G401.6 (cell line): ENCODE measurements at regions not wholly inside any gene's neighbourhood (a gene's known extent, or its start where the extent isn't known, plus 50 kb on each side); places are given as distances from the start of the nearest gene placed in this dataset.

ENCODE experiments used
- FAIRE-seq: peaks from 2 replicates; lab custom pipeline; 2012; peaks lifted over from hg19 to GRCh38; lab: Jason Lieb, UNC

DNA sequence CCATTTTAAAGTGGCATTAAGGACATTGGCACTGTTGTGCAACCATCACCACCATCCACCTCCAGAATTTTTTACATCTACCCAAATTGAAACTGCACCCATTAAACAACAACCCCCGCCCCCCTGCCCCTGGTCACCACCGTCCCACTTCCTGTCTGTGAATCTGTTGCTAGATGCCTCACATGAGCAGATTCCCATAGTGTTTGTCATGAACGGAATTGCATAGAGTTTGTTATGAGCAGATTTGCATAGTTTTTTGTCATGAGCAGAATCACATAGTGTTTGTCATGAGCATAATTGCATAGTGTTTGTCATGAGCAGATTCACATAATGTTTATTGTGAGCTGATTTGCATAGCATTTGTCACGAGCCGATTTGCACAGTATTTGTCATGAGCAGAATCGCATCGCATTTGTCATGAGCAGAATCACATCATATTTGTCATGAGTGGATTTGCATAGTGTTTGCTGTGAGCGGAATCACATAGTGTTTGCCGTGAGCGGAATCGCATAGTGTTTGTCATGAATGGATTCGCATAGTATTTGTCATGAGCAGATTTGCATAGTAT is 54.0 kb upstream of the GTF3A start:
- no peak for FAIRE-seq

GRCh38 chr13:27371932-27372331 is 52.5 kb upstream of the GTF3A start:
- no peak for FAIRE-seq

DNA sequence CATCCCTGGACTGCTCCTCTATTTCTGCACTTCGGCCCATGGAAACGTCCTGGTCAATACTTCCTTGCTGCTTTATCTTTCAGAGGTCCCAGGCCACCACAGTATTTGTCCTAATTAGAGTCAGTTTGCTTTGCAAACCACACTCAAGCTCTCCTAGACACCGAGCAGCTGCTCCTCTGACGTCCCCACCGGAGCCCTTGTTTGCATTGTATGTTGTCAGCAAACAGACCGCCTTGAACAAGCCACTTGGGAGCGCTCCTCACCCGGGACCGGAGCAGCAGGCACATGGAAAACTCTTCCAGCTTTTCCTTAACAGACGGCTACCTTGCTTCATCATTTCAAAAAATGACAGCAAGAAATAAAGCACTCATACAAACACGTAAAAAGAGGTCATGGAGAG is 51.5 kb upstream of the GTF3A start:
- FAIRE-seq, result no peak

- no peak for FAIRE-seq
Observed at GRCh38 chr13:27374126-27374613, 50.2 kb upstream of the GTF3A start.
